ENCODE measurements at regions not wholly inside any gene's neighbourhood (a gene's known extent, or its start where the extent isn't known, plus 50 kb on each side); places are given as distances from the start of the nearest gene placed in this dataset.
"Not testable (repeated sequence)": the region's sequence is repeated elsewhere in the genome, so short reads cannot be mapped to it uniquely, and the experiment has no call there.

GRCh38 chr12:87096082-87096585 lies 839.9 kb upstream of the MGAT4C start:
- no peak for DNase-seq (ENCODE audit: low read depth, low spot score)

DNA sequence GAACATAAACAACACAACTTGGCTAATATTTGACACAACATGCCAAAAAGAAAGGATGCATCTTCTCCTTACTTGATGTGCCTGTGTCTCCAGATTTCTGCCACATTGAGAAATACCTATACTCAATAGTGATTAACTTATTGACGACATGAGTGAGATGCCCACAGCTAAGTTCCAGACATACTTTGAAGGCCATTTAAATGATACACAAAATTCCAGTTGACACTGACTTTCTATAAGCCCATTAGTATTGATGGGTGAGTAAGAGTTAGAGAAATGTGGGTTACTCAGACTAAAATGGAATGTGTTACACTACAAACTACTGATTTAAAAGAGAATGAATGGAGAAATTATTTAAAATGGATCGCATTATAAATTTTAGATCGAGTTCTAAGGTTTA lies 838.2 kb upstream of the MGAT4C start:
- no peak for DNase-seq (ENCODE audit: low read depth, low spot score)

- no peak for DNase-seq (ENCODE audit: low read depth, low spot score)
Observed at GRCh38 chr12:87092421-87092820, 836.2 kb upstream of the MGAT4C start.

GRCh38 chr12:87086118-87086891 lies 830.1 kb upstream of the MGAT4C start:
- DNase-seq (ENCODE audit: low read depth, low spot score): no peak

DNA sequence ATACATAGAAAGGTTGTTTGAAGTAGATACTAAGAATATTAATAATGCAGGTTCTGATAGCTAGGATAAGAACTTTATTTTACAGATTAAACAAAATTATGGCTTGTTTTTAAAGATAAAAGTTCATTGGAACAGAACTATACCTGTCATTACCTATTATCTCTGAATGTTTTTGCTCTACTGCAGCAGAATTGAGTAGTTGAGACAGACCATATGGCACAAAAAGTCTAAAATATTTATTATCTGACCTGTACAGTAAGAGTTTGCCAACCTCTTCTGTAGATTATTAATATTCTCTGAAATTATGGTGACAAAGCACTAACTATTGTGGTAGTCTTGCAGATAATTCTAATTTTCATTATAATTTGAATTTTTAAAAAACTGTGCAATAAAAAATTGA lies 829.1 kb upstream of the MGAT4C start:
- no peak for DNase-seq (ENCODE audit: low read depth, low spot score)

- DNase-seq (ENCODE audit: low read depth, low spot score): no peak
Observed at GRCh38 chr12:87082756-87083155, 826.6 kb upstream of the MGAT4C start.

DNA sequence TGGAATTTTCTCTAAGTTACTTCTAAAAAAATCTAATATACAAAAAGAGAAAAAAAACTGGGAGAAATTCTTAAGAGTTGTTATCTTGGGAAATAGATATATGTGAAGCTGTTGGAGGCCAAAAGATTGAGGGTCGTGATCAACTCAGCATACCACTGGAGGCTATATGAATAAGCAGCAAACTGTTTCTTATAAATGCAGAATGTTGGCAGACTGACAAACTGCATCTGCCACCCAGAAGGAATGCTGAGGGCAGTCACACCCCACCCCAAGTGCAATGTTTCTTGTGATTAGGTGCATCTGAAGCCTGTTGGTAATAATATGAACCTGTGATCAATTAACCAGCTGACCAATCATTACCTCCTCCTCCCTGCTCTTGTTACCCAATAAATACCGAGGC lies 818.6 kb upstream of the MGAT4C start:
- DNase-seq (ENCODE audit: low read depth, low spot score): no peak

- no peak for DNase-seq (ENCODE audit: low read depth, low spot score)
Observed at GRCh38 chr12:87066326-87066725, 810.1 kb upstream of the MGAT4C start.

DNA sequence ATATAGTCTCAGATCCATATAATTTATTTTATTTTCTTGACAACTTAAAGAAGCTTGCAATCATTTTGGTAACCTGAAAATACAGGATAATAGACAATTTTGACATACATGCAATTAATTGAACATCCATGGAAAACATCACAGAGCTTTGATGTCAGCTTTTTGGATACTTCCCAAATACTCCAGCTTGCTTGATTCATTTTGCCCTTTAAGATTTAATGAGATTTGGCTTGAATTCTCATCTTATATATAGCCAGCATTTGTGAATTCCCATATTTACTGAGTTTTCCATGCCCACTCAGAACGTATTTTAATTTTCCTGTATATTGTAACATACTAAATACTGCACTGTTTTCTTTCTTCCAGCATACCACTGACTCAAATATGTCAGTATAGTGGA lies 803.0 kb upstream of the MGAT4C start:
- no peak for DNase-seq (ENCODE audit: low read depth, low spot score)

DNA sequence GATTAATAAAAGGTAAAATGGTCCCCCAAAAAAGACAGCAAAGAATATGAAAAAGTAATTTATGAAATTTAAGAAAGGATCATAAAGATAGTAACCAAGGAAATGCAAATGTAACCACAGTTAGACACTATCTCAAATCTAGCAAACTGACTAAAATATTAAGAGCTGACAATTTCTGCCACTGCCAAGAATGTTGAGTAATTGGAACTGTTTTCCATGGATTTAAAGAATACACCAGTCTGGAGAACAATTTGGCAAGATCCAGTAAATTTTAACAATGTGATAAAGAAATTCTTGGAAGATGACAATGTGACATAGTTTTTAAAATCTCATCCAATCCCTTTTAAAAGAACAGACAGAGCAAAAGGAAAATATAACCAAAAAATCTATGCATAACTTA lies 798.0 kb upstream of the MGAT4C start:
- no peak for DNase-seq (ENCODE audit: low read depth, low spot score)

DNA sequence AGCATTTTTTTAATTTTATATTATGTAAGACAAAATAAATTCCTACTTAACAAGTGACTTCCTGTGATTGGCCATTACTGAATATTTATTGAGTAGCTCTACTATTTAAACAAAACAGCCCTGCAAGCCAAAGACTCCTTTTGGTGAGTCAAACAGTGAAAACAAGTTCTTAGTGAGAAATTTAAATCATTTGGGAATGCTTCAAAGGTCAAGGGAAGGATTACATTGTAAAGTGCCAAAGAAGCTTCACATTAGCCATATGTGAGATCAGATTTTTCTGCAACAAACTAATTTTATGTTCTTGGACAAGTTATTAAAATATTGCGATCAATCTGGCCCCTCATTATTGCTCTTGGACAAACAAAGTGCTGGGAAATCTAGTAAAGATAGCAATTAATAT lies 795.4 kb upstream of the MGAT4C start:
- no peak for DNase-seq (ENCODE audit: low read depth, low spot score)

GRCh38 chr12:87047691-87048090 lies 791.5 kb upstream of the MGAT4C start:
- no peak for DNase-seq (ENCODE audit: low read depth, low spot score)

- no peak for DNase-seq (ENCODE audit: low read depth, low spot score)
Observed at GRCh38 chr12:87039536-87039935, 783.3 kb upstream of the MGAT4C start.

DNA sequence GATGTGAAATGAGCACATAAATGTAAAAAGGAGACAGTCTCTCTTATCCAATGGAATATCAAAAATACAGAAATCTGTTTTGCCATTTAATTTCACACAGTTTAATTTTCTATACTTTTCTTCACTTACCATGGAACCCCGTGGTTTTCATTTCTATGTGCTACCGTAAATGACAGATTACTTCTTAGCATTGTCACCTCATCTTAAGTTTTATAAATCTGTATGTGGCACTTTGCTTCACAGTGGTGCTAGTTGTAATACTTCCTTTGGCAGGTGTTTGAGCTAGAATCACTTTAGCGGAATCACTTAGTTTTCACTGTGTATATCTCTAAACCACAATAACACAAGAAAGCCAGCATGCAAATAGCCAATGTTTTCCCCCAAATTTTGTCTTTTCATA lies 781.9 kb upstream of the MGAT4C start:
- DNase-seq (ENCODE audit: low read depth, low spot score): no peak

GRCh38 chr12:87025976-87026375 lies 769.8 kb upstream of the MGAT4C start:
- DNase-seq (ENCODE audit: low read depth, low spot score): no peak

GRCh38 chr12:87021400-87021799 lies 765.2 kb upstream of the MGAT4C start:
- no peak for DNase-seq (ENCODE audit: low read depth, low spot score)

DNA sequence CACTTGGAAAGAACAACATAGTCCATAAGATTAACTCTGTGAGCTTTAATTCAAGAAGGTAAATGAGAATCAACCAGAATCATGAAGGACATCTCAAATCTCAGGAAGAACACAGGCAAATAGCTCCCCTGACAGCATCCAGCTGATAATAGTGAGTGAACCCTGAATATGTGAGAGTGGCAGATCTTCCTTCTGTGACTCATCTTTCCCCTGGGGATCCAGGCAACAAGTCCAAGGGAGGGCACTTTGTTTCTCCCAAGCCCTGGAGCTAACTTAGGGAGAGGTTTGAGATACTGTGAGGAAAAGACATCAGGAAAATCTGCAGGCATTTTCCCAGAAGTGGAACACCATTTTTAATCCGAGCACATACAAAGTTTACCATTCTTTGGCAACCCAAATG lies 763.9 kb upstream of the MGAT4C start:
- DNase-seq (ENCODE audit: low read depth, low spot score): no peak

- DNase-seq (ENCODE audit: low read depth, low spot score): no peak
Observed at GRCh38 chr12:87015352-87015751, 759.2 kb upstream of the MGAT4C start.

GRCh38 chr12:87008785-87009384 lies 752.7 kb upstream of the MGAT4C start:
- DNase-seq (ENCODE audit: low read depth, low spot score): no peak

GRCh38 chr12:87001102-87001501 lies 744.9 kb upstream of the MGAT4C start:
- no peak for DNase-seq (ENCODE audit: low read depth, low spot score)

GRCh38 chr12:86985298-86985697 lies 729.1 kb upstream of the MGAT4C start:
- no peak for DNase-seq (ENCODE audit: low read depth, low spot score)

DNA sequence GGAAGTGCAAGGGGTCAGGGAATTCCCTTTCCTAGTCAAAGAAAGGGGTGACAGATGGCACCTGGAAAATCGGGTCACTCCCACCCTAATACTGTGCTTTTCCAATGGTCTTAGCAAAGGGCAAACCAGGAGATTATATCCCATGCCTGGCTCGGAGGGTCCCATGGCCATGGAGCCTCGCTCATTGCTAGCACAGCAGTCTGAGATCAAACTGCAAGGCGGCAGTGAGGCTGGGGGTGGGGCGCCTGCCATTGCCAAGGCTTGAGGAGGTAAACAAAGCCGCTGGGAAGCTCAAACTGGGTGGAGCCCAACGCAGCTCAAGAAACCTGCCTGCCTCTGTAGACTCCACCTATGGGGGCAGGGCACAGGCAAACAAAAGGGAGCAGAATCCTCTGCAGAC lies 714.4 kb upstream of the MGAT4C start:
- DNase-seq (ENCODE audit: low read depth, low spot score): not testable (repeated sequence)

GRCh38 chr12:86959766-86960458 lies 703.7 kb upstream of the MGAT4C start:
- no peak for DNase-seq (ENCODE audit: low read depth, low spot score)
